GM12878 (cell line): ENCODE measurements at regions not wholly inside any gene's neighbourhood (a gene's known extent, or its start where the extent isn't known, plus 50 kb on each side); places are given as distances from the start of the nearest gene placed in this dataset.

Source experiments
- ATAC-seq: fragments of 200-7000 bp; cut with Tn5 transposase; 3 replicates; pipeline ENCODE4 v1.9.1; 2020; ENCODE audit warnings: mild to moderate bottlenecking, moderate library complexity
- BruUV-seq: library from RNA; stranded (reverse); fragments of 400-500 nt; replicated peaks from 2 replicates; lab custom pipeline; 2021; lab: Mats Ljungman, UMichigan
- CTCF ChIA-PET: fragments of 300-600 bp; sonication (Branson Sonifier 250); formaldehyde crosslinking; extraction: SDS; loops from one replicate; lab custom pipeline; 2021; ENCODE audit warnings: inconsistent platforms; lab: Yijun Ruan, JAX
- POLR2A ChIA-PET: fragments of 350-600 bp; formaldehyde crosslinking; extraction: SDS; loops from one replicate; lab custom pipeline; 2021; ENCODE audit warnings: inconsistent platforms; lab: Charles Lee
- RAD21 ChIA-PET: fragments of 300-600 bp; sonication (Branson Sonifier 250); formaldehyde crosslinking; loops from one replicate; lab custom pipeline; 2023; ENCODE audit warnings: antibody characterized with exemption; ENCODE audit not compliant: unreplicated experiment; lab: Charles Lee
- SMC1A ChIA-PET: fragments of 300-600 bp; sonication (Branson Sonifier 250); formaldehyde crosslinking; loops from one replicate; lab custom pipeline; 2023; ENCODE audit not compliant: unreplicated experiment, uncharacterized antibody; lab: Charles Lee
- DNase-seq: peaks from one replicate; pipeline ENCODE4 v3.0.0-alpha.2; 2011; ENCODE audit warnings: low read depth, low spot score
- FAIRE-seq: peaks from 3 replicates; lab custom pipeline; 2011; peaks lifted over from hg19 to GRCh38; lab: Jason Lieb, UNC
- H2AFZ ChIP-seq: 2 replicates; pipeline ENCODE4 v1.6.0; 2011; ENCODE audit warnings: low read depth, low read length, control low read depth; ENCODE audit not compliant: control insufficient read depth
- H3K27ac ChIP-seq: 2 replicates; pipeline ENCODE4 v1.5.1; 2011; ENCODE audit warnings: control low read depth; ENCODE audit not compliant: control insufficient read depth, insufficient read depth
- H3K27me3 ChIP-seq, 2 experiments: replicated peaks in 1 of 2; 2 replicates each; pipeline versions ENCODE4 v1.6.0 to v1.6.1; 2011; ENCODE audit warnings: low read length in 1 of 2; ENCODE audit not compliant: control insufficient read depth in 2 of 2, insufficient read depth in 2 of 2
- H3K36me3 ChIP-seq, 2 experiments: 2 replicates each; pipeline ENCODE4 v1.5.1; 2011; ENCODE audit warnings: low read length in 1 of 2; ENCODE audit not compliant: control insufficient read depth in 2 of 2, insufficient read depth in 2 of 2
- H3K4me1 ChIP-seq: 2 replicates; pipeline ENCODE4 v1.6.1; 2011; ENCODE audit warnings: mild to moderate bottlenecking, low read length, moderate library complexity, mixed read lengths; ENCODE audit not compliant: control insufficient read depth, insufficient read depth
- H3K4me2 ChIP-seq: 2 replicates; pipeline ENCODE4 v1.6.0; 2011; ENCODE audit warnings: control low read depth; ENCODE audit not compliant: control insufficient read depth, insufficient read depth
- H3K4me3 ChIP-seq: fragments of 200-600 bp; sonication (generic); 2 replicates; pipeline ENCODE4 v1.5.1; 2016
- H3K79me2 ChIP-seq: 2 replicates; pipeline ENCODE4 v1.6.0; 2011; ENCODE audit warnings: low read length; ENCODE audit not compliant: control insufficient read depth, insufficient read depth
- H3K9ac ChIP-seq: 2 replicates; pipeline ENCODE4 v1.8.0; 2011; ENCODE audit warnings: low read length, control low read depth, mixed read lengths; ENCODE audit not compliant: control insufficient read depth, insufficient read depth
- H3K9me3 ChIP-seq: replicated peaks from 3 replicates; pipeline ENCODE4 v1.5.1; 2011; ENCODE audit warnings: mild to moderate bottlenecking, low read length; ENCODE audit not compliant: control insufficient read depth, insufficient read depth
- H4K20me1 ChIP-seq: 2 replicates; pipeline ENCODE4 v1.6.0; 2011; ENCODE audit not compliant: control insufficient read depth, insufficient read depth
- BCL3 ChIP-seq: IDR thresholded peaks from 2 replicates; pipeline ENCODE4 v1.6.1; 2011; ENCODE audit warnings: borderline replicate concordance, low read depth, mild to moderate bottlenecking, moderate library complexity, low read length; ENCODE audit not compliant: insufficient read depth, poor library complexity, severe bottlenecking
- FOXM1 ChIP-seq: IDR thresholded peaks from 2 replicates; pipeline ENCODE4 v1.6.1; 2012; ENCODE audit warnings: low read depth, mild to moderate bottlenecking, inconsistent platforms, low read length, moderate library complexity
- HCFC1 ChIP-seq: fragments of 150-350 bp; IDR thresholded peaks from 2 replicates; pipeline ENCODE4 v1.6.1; 2014; ENCODE audit warnings: low read length
- IRF4 ChIP-seq: IDR thresholded peaks from 2 replicates; pipeline ENCODE4 v1.6.1; 2011; ENCODE audit warnings: low read depth, low read length
- MEF2B ChIP-seq: fragments of 450-650 bp; IDR thresholded peaks from 2 replicates; pipeline ENCODE4 v1.6.1; 2018; ENCODE audit warnings: mild to moderate bottlenecking, moderate library complexity; ENCODE audit not compliant: partially characterized antibody, poor library complexity, severe bottlenecking
- NBN ChIP-seq: fragments of 450-650 bp; IDR thresholded peaks from 2 replicates; pipeline ENCODE4 v1.6.1; 2016
- SREBF1 ChIP-seq: IDR thresholded peaks from 2 replicates; pipeline ENCODE4 v1.6.1; 2012; ENCODE audit warnings: mild to moderate bottlenecking, low read length
- SREBF2 ChIP-seq: IDR thresholded peaks from 2 replicates; pipeline ENCODE4 v1.6.1; 2012; ENCODE audit warnings: mild to moderate bottlenecking, low read length
- ZNF207 ChIP-seq: fragments of 450-650 bp; IDR thresholded peaks from 2 replicates; pipeline ENCODE4 v1.6.1; 2014; ENCODE audit warnings: antibody characterized with exemption, mild to moderate bottlenecking, borderline replicate concordance
- ZNF687 ChIP-seq: fragments of 450-650 bp; IDR thresholded peaks from 2 replicates; pipeline ENCODE4 v1.6.1; 2017; ENCODE audit warnings: mild to moderate bottlenecking, moderate library complexity
- WGBS: methylation state at CpG from one replicate; pipeline ENCODE4 v1.1.6; 2016; ENCODE audit warnings: low lambda C conversion rate; ENCODE audit not compliant: insufficient replicate concordance, insufficient coverage; ENCODE audit errors: missing lambda C conversion rate; 5-methylcytosine and 5-hydroxymethylcytosine counted together
- in situ Hi-C: fragments of 300-500 bp; cut with MboI; formaldehyde crosslinking; loops from 9 replicates; pipeline ENCODE4 v1.14.3; 2018; ENCODE audit warnings: mixed read lengths
- intact Hi-C: fragments of 100-400 bp; cut with micrococcal nuclease; formaldehyde crosslinking; loops from one replicate; pipeline ENCODE4 v1.14.2; 2022; ENCODE audit not compliant: unreplicated experiment
- TF ChIP-seq, protein P1 (sequence below): IDR thresholded peaks from 2 replicates; pipeline ENCODE4 v1.6.1; 2012; ENCODE audit warnings: mild to moderate bottlenecking, low read depth, low read length
- TF ChIP-seq, protein P2 (sequence below): IDR thresholded peaks from 2 replicates; pipeline ENCODE4 v1.6.1; 2012; ENCODE audit warnings: low read length, inconsistent platforms

DNA sequence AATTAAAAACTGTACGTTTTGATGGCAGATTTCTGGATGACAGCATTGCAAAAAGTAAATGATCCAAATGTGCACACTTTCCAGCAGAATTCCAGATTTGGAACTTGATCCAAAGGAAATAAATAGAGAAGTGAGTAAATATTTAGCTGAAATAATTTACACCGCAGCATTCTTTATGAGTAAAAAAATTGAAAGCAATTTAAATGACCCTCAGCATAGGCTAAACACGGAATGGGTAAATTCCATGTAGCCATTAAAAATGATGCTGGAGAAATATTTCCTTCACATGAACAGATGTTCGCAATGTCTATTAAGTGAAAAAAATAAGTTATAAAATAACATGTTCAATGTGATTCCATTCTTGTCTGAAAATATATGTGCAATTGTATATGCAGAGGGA lies 424.8 kb downstream of the HS3ST3B1 start (continued):
- TF ChIP-seq IRF4 (no peak), FOXM1 (no peak), NBN (no peak), ZNF207 (no peak), HCFC1 (no peak)
- TF ChIP-seq, protein P1, sequence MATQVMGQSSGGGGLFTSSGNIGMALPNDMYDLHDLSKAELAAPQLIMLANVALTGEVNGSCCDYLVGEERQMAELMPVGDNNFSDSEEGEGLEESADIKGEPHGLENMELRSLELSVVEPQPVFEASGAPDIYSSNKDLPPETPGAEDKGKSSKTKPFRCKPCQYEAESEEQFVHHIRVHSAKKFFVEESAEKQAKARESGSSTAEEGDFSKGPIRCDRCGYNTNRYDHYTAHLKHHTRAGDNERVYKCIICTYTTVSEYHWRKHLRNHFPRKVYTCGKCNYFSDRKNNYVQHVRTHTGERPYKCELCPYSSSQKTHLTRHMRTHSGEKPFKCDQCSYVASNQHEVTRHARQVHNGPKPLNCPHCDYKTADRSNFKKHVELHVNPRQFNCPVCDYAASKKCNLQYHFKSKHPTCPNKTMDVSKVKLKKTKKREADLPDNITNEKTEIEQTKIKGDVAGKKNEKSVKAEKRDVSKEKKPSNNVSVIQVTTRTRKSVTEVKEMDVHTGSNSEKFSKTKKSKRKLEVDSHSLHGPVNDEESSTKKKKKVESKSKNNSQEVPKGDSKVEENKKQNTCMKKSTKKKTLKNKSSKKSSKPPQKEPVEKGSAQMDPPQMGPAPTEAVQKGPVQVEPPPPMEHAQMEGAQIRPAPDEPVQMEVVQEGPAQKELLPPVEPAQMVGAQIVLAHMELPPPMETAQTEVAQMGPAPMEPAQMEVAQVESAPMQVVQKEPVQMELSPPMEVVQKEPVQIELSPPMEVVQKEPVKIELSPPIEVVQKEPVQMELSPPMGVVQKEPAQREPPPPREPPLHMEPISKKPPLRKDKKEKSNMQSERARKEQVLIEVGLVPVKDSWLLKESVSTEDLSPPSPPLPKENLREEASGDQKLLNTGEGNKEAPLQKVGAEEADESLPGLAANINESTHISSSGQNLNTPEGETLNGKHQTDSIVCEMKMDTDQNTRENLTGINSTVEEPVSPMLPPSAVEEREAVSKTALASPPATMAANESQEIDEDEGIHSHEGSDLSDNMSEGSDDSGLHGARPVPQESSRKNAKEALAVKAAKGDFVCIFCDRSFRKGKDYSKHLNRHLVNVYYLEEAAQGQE, result no peak

GRCh38 chr17:14724770-14725169 lies 423.9 kb downstream of the HS3ST3B1 start:
- no peak overlapping the region for H3K4me2 ChIP-seq
- POLR2A ChIA-PET, result no interaction called here
- no peaks in the 10 kb centered on the region for H3K4me1 ChIP-seq
- no peak overlapping the region for H2AFZ ChIP-seq
- ATAC-seq, result no peak
- no peaks in the 10 kb centered on the region for H3K27me3 ChIP-seq
- no peak for TF ChIP-seq BCL3
- no peak for TF ChIP-seq SREBF1
- TF ChIP-seq, protein P2, sequence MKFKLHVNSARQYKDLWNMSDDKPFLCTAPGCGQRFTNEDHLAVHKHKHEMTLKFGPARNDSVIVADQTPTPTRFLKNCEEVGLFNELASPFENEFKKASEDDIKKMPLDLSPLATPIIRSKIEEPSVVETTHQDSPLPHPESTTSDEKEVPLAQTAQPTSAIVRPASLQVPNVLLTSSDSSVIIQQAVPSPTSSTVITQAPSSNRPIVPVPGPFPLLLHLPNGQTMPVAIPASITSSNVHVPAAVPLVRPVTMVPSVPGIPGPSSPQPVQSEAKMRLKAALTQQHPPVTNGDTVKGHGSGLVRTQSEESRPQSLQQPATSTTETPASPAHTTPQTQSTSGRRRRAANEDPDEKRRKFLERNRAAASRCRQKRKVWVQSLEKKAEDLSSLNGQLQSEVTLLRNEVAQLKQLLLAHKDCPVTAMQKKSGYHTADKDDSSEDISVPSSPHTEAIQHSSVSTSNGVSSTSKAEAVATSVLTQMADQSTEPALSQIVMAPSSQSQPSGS, result no peak
- no peak for TF ChIP-seq MEF2B
- no peak for TF ChIP-seq SREBF2
- TF ChIP-seq ZNF687, result no peak
- CTCF ChIA-PET, result no interaction called here
- DNase-seq, result no peak
- WGBS, result 35% methylated on average over 2 of the region's 2 CpGs
- RAD21 ChIA-PET, result no interaction called here
- H3K79me2 ChIP-seq, result no peaks in the 10 kb centered on the region
- H4K20me1 ChIP-seq, result no peaks in the 10 kb centered on the region
- no peaks in the 10 kb centered on the region for H3K36me3 ChIP-seq
- intact Hi-C loops (no loop called here), in situ Hi-C loops (no loop called here)
- no peak overlapping the region for H3K4me3 ChIP-seq
- FAIRE-seq, result no peak
- H3K27ac ChIP-seq, result no peak overlapping the region
- SMC1A ChIA-PET, result no interaction called here
- no TSS peak for BruUV-seq
- no peaks in the 10 kb centered on the region for H3K9me3 ChIP-seq
- H3K9ac ChIP-seq, result no peak overlapping the region
